ENCODE measurements at regions not wholly inside any gene's neighbourhood (a gene's known extent, or its start where the extent isn't known, plus 50 kb on each side); places are given as distances from the start of the nearest gene placed in this dataset.

- Histone ChIP-seq H3K36me3 (ENCODE audit: control insufficient read depth in 1 of 2, insufficient read depth in 2 of 2, low read depth in 1 of 2, low read length in 2 of 2) (no peaks in the 10 kb centered on the region), H2AK5ac (ENCODE audit: low read length, severe bottlenecking) (no peak overlapping the region), H4K91ac (ENCODE audit: low read length) (no peak overlapping the region), H3K4me3 (ENCODE audit: insufficient read depth in 1 of 2, low read depth in 1 of 2, low read length in 2 of 2) (no peak overlapping the region), H3K9ac (ENCODE audit: low read length) (no peak overlapping the region), H3K9me3 (ENCODE audit: control insufficient read depth, low read length) (peaks cover 18% of the 10 kb centered on the region), H2BK15ac (ENCODE audit: low read depth, poor library complexity, severe bottlenecking) (no peak overlapping the region), H3K14ac (ENCODE audit: low read length in 2 of 2) (no peak overlapping the region), H3K18ac (ENCODE audit: low read depth in 1 of 2, low read length in 2 of 2) (no peak overlapping the region), H3K27ac (ENCODE audit: low read length, poor library complexity, severe bottlenecking) (no peak overlapping the region), H3K4me1 (ENCODE audit: control insufficient read depth, insufficient read depth, low read depth, low read length) (peaks cover 3% of the 10 kb centered on the region), H3K4me2 (ENCODE audit: low read length, poor library complexity, severe bottlenecking) (no peak overlapping the region), H2AFZ (ENCODE audit: low read depth, low read length) (no peak overlapping the region), H3K79me1 (replicated peaks; ENCODE audit: low read length, poor library complexity, severe bottlenecking) (no peaks in the 10 kb centered on the region), H2BK120ac (ENCODE audit: low read depth, low read length) (no peak overlapping the region), H2BK5ac (ENCODE audit: low read depth, low read length, poor library complexity, severe bottlenecking) (no peak overlapping the region), H2BK12ac (ENCODE audit: low read length in 2 of 2) (no peak overlapping the region), H4K8ac (ENCODE audit: low read length) (no peak overlapping the region), H3K23ac (ENCODE audit: low read length in 2 of 2) (no peak overlapping the region), H3K4ac (ENCODE audit: low read depth in 1 of 2, low read length in 2 of 2) (no peak overlapping the region), H3K27me3 (ENCODE audit: control insufficient read depth in 1 of 2, insufficient read depth in 1 of 2, low read length in 2 of 2) (no peaks in the 10 kb centered on the region)
- no CpG with 5 or more reads among the region's 1 CpG for WGBS
- no peak for DNase-seq
Measured at GRCh38 chr6:48404927-48405326, 293.9 kb upstream of the PTCHD4 start.

- H3K9me3 ChIP-seq (ENCODE audit: control insufficient read depth, low read length): peaks cover 18% of the 10 kb centered on the region
- no peak overlapping the region for H2BK12ac ChIP-seq (ENCODE audit: low read length in 2 of 2)
- H3K36me3 ChIP-seq (ENCODE audit: control insufficient read depth in 1 of 2, insufficient read depth in 2 of 2, low read depth in 1 of 2, low read length in 2 of 2): no peaks in the 10 kb centered on the region
- no peak overlapping the region for H3K4ac ChIP-seq (ENCODE audit: low read depth in 1 of 2, low read length in 2 of 2)
- no peak overlapping the region for H2BK15ac ChIP-seq (ENCODE audit: low read depth, poor library complexity, severe bottlenecking)
- H2AFZ ChIP-seq (ENCODE audit: low read depth, low read length): no peak overlapping the region
- no peaks in the 10 kb centered on the region for H3K27me3 ChIP-seq (ENCODE audit: control insufficient read depth in 1 of 2, insufficient read depth in 1 of 2, low read length in 2 of 2)
- no peak overlapping the region for H4K91ac ChIP-seq (ENCODE audit: low read length)
- no peak overlapping the region for H2BK120ac ChIP-seq (ENCODE audit: low read depth, low read length)
- H2AK5ac ChIP-seq (ENCODE audit: low read length, severe bottlenecking): no peak overlapping the region
- H3K27ac ChIP-seq (ENCODE audit: low read length, poor library complexity, severe bottlenecking): no peak overlapping the region
- no peak overlapping the region for H3K4me2 ChIP-seq (ENCODE audit: low read length, poor library complexity, severe bottlenecking)
- H3K14ac ChIP-seq (ENCODE audit: low read length in 2 of 2): no peak overlapping the region
- 100% methylated on average over 2 of the region's 3 CpGs for WGBS
- H3K18ac ChIP-seq (ENCODE audit: low read depth in 1 of 2, low read length in 2 of 2): no peak overlapping the region
- no peak overlapping the region for H3K23ac ChIP-seq (ENCODE audit: low read length in 2 of 2)
- no peak overlapping the region for H2BK5ac ChIP-seq (ENCODE audit: low read depth, low read length, poor library complexity, severe bottlenecking)
- no peak overlapping the region for H3K9ac ChIP-seq (ENCODE audit: low read length)
- no peak overlapping the region for H4K8ac ChIP-seq (ENCODE audit: low read length)
- DNase-seq: no peak
- H3K4me3 ChIP-seq (ENCODE audit: insufficient read depth in 1 of 2, low read depth in 1 of 2, low read length in 2 of 2): no peak overlapping the region
- no peaks in the 10 kb centered on the region for H3K79me1 ChIP-seq (replicated peaks; ENCODE audit: low read length, poor library complexity, severe bottlenecking)
- no peaks in the 10 kb centered on the region for H3K4me1 ChIP-seq (ENCODE audit: control insufficient read depth, insufficient read depth, low read depth, low read length)
Measured at GRCh38 chr6:48403587-48403986, 292.6 kb upstream of the PTCHD4 start.

- Histone ChIP-seq H3K4me1 (ENCODE audit: control insufficient read depth, insufficient read depth, low read depth, low read length) (no peaks in the 10 kb centered on the region), H3K4me2 (ENCODE audit: low read length, poor library complexity, severe bottlenecking) (no peak overlapping the region), H3K27ac (ENCODE audit: low read length, poor library complexity, severe bottlenecking) (no peak overlapping the region), H2AK5ac (ENCODE audit: low read length, severe bottlenecking) (no peak overlapping the region), H4K8ac (ENCODE audit: low read length) (no peak overlapping the region), H2AFZ (ENCODE audit: low read depth, low read length) (no peak overlapping the region), H3K9me3 (ENCODE audit: control insufficient read depth, low read length) (peaks cover 18% of the 10 kb centered on the region), H2BK5ac (ENCODE audit: low read depth, low read length, poor library complexity, severe bottlenecking) (no peak overlapping the region), H2BK12ac (ENCODE audit: low read length in 2 of 2) (no peak overlapping the region), H3K36me3 (ENCODE audit: control insufficient read depth in 1 of 2, insufficient read depth in 2 of 2, low read depth in 1 of 2, low read length in 2 of 2) (no peaks in the 10 kb centered on the region), H2BK15ac (ENCODE audit: low read depth, poor library complexity, severe bottlenecking) (no peak overlapping the region), H3K4me3 (ENCODE audit: insufficient read depth in 1 of 2, low read depth in 1 of 2, low read length in 2 of 2) (no peak overlapping the region), H3K18ac (ENCODE audit: low read depth in 1 of 2, low read length in 2 of 2) (no peak overlapping the region), H4K91ac (ENCODE audit: low read length) (no peak overlapping the region), H2BK120ac (ENCODE audit: low read depth, low read length) (no peak overlapping the region), H3K9ac (ENCODE audit: low read length) (no peak overlapping the region), H3K23ac (ENCODE audit: low read length in 2 of 2) (no peak overlapping the region), H3K27me3 (ENCODE audit: control insufficient read depth in 1 of 2, insufficient read depth in 1 of 2, low read length in 2 of 2) (no peaks in the 10 kb centered on the region), H3K4ac (ENCODE audit: low read depth in 1 of 2, low read length in 2 of 2) (no peak overlapping the region), H3K79me1 (replicated peaks; ENCODE audit: low read length, poor library complexity, severe bottlenecking) (no peaks in the 10 kb centered on the region), H3K14ac (ENCODE audit: low read length in 2 of 2) (no peak overlapping the region)
- WGBS: 71% methylated on average over 1 of the region's 3 CpGs
- DNase-seq: no peak
Measured at GRCh38 chr6:48401016-48401415, 290.0 kb upstream of the PTCHD4 start.

- no peak overlapping the region for H3K9ac ChIP-seq (ENCODE audit: low read length)
- H3K9me3 ChIP-seq (ENCODE audit: control insufficient read depth, low read length): peaks cover 3% of the 10 kb centered on the region
- no peak overlapping the region for H2BK12ac ChIP-seq (ENCODE audit: low read length in 2 of 2)
- H3K4ac ChIP-seq (ENCODE audit: low read depth in 1 of 2, low read length in 2 of 2): no peak overlapping the region
- H2AK5ac ChIP-seq (ENCODE audit: low read length, severe bottlenecking): no peak overlapping the region
- no peak overlapping the region for H3K18ac ChIP-seq (ENCODE audit: low read depth in 1 of 2, low read length in 2 of 2)
- no peak overlapping the region for H3K14ac ChIP-seq (ENCODE audit: low read length in 2 of 2)
- H3K27me3 ChIP-seq (ENCODE audit: control insufficient read depth in 1 of 2, insufficient read depth in 1 of 2, low read length in 2 of 2): no peaks in the 10 kb centered on the region
- no peak overlapping the region for H2BK120ac ChIP-seq (ENCODE audit: low read depth, low read length)
- no peak overlapping the region for H4K91ac ChIP-seq (ENCODE audit: low read length)
- DNase-seq: no peak
- H3K4me2 ChIP-seq (ENCODE audit: low read length, poor library complexity, severe bottlenecking): no peak overlapping the region
- H3K23ac ChIP-seq (ENCODE audit: low read length in 2 of 2): no peak overlapping the region
- no peaks in the 10 kb centered on the region for H3K36me3 ChIP-seq (ENCODE audit: control insufficient read depth in 1 of 2, insufficient read depth in 2 of 2, low read depth in 1 of 2, low read length in 2 of 2)
- no peak overlapping the region for H2AFZ ChIP-seq (ENCODE audit: low read depth, low read length)
- H3K27ac ChIP-seq (ENCODE audit: low read length, poor library complexity, severe bottlenecking): no peak overlapping the region
- H2BK15ac ChIP-seq (ENCODE audit: low read depth, poor library complexity, severe bottlenecking): no peak overlapping the region
- no peak overlapping the region for H3K4me3 ChIP-seq (ENCODE audit: insufficient read depth in 1 of 2, low read depth in 1 of 2, low read length in 2 of 2)
- H4K8ac ChIP-seq (ENCODE audit: low read length): no peak overlapping the region
- no peaks in the 10 kb centered on the region for H3K79me1 ChIP-seq (replicated peaks; ENCODE audit: low read length, poor library complexity, severe bottlenecking)
- no peak overlapping the region for H2BK5ac ChIP-seq (ENCODE audit: low read depth, low read length, poor library complexity, severe bottlenecking)
- no peaks in the 10 kb centered on the region for H3K4me1 ChIP-seq (ENCODE audit: control insufficient read depth, insufficient read depth, low read depth, low read length)
Measured at GRCh38 chr6:48397887-48398286, 286.9 kb upstream of the PTCHD4 start.
